GM12874 (cell line): ENCODE measurements at regions not wholly inside any gene's neighbourhood (a gene's known extent, or its start where the extent isn't known, plus 50 kb on each side); places are given as distances from the start of the nearest gene placed in this dataset.

Experiments used
- CTCF ChIP-seq: IDR thresholded peaks from 2 replicates; pipeline ENCODE4 v1.5.1; 2011; ENCODE audit warnings: low read depth, mild to moderate bottlenecking, control low read depth, low read length, moderate library complexity; ENCODE audit not compliant: insufficient read depth

GRCh38 chr6:80544555-80544954 lies 438.1 kb downstream of the BCKDHB start:
- TF ChIP-seq CTCF, result no peak

DNA sequence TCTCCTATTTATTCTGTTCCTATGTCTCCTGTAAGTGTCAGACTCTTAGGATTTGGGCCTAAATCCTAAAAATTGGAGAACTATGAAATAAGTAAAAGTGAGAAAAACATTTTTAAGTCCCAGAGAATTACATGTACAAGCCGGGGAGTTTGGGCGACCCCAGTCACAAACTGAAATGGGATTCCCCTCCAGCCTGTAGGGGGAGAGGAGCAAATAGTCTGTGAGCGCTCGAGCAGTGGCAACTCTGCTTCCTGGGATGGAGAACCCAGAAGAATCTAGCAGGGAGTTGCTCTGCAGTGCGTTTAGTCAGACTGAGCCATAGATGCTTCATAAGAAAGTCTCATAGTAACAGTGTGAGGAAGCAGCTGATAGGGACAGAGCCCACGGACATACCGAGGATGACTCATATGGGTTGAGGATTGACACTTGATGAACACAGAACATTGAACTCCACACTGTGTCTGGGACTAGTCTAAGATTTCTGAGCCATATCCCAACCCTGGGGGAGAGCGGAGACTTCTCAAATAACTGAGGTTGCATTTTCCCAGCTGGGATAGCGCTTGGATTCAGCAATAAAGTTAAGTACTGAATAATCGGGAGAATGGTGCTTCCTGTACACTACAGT lies 437.2 kb downstream of the BCKDHB start:
- no peak for TF ChIP-seq CTCF

DNA sequence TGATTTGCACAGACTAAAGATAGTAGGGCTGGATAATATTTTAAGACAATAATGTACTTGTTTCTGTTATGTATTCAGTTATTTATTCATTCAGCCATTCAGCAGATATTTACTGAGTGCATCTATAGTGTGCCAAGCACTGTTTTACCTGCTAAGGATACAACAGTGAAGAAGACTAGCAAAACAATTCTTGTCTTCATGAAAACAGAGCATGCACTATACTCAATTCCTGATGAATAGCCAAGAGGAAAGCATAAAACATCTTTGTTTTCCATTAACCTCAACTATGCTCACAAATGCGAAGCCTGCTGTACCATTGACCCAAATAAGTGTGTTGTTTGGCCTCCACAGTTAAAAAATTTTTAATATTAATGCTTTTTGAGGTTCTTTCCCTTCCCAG lies 436.7 kb downstream of the BCKDHB start:
- no peak for TF ChIP-seq CTCF

- no peak for TF ChIP-seq CTCF
Measured at GRCh38 chr6:80541886-80542285, 435.4 kb downstream of the BCKDHB start.

DNA sequence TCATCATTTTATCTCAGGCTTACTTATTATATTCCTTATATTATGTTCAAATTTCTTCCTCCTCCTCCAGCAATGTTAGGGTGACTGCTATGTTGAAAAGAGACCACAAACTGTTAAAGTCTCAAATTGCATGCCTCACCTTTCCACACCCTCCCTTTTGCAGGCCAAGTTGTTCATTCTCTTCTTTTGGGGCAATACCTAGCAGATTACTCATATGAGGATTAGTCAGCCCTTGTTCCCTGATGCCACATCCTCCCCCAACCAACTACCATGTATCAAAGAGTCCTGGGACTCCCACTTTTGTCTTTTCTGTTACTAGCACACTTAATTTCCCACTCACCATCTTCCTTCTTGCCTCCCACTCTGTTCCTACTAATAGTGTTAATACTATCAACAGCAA lies 434.7 kb downstream of the BCKDHB start:
- no peak for TF ChIP-seq CTCF

DNA sequence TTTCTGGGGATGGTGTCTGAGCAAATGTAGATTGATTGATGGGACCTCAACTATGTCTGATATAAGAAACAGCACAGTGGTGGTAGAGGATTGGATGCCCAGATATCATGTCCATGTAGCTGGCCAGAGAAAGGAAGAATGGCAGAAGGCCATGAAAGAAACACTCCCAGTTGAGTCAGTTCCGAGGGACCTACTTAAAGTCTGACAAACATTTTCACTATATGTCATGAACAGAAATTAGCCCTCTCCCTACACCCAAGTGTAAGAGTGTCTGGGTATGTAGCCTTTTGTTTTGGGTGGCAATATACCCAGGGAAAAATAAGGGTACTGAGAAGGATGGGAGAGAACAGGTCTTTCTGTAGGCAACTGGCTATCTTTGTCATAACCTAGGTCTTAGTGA lies 434.2 kb downstream of the BCKDHB start:
- no peak for TF ChIP-seq CTCF

GRCh38 chr6:80537118-80537972 lies 430.9 kb downstream of the BCKDHB start:
- TF ChIP-seq CTCF, result no peak
